Suprapubic skin (tissue), 3 donors: ENCODE measurements at regions not wholly inside any gene's neighbourhood (a gene's known extent, or its start where the extent isn't known, plus 50 kb on each side); places are given as distances from the start of the nearest gene placed in this dataset.

Experiments used
- CTCF ChIP-seq, 2 donors: fragments of 200-600 bp in 1 of 2; fragments of 450-650 bp in 1 of 2; sonication (generic) in 1 of 2; IDR thresholded peaks; one replicate each; pipeline ENCODE4 v1.5.1; 2016 to 2019; ENCODE audit warnings: antibody characterized with exemption in 2 of 2, mild to moderate bottlenecking in 1 of 2, moderate library complexity in 1 of 2
- EP300 ChIP-seq: sonication (generic); formaldehyde crosslinking; IDR thresholded peaks from one replicate; pipeline ENCODE4 v1.6.1; 2017; ENCODE audit warnings: antibody characterized with exemption
- POLR2A ChIP-seq, 2 donors: fragments of 450-650 bp; IDR thresholded peaks; one replicate each; pipeline ENCODE4 v1.6.1; 2017; ENCODE audit warnings: antibody characterized with exemption in 2 of 2, mild to moderate bottlenecking in 2 of 2, moderate library complexity in 2 of 2

DNA sequence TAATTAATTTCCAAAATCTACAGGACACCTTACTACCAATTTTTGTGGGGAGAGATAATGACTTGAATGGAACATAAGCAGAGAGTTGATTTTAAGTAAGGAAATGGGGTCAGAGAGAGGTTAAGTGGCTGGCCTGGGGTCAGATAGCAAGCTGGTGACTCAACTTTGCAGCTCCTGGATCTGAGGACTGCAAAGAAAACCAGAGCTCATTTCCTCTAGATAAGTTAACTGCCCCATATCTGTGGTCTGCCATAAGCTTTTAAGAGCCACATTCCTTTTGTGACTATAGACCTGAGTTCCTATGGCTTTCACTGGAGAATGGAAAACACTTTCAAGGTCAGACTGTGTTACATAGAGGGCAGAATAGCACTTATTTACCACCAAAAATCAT, 201.2 kb upstream of the PRICKLE1 start:
- TF ChIP-seq CTCF (IDR thresholded peaks at IDR 0.05) (no peak), EP300 (no peak), POLR2A (IDR thresholded peaks at IDR 0.05) (no peak)
